Esophagus muscularis mucosa (tissue), 4 donors: ENCODE measurements at regions not wholly inside any gene's neighbourhood (a gene's known extent, or its start where the extent isn't known, plus 50 kb on each side); places are given as distances from the start of the nearest gene placed in this dataset.

Experiments used
- DNase-seq: peaks from one replicate; pipeline ENCODE4 v3.0.0-alpha.2; 2017; ENCODE audit errors: extremely low spot score
- H3K27ac ChIP-seq, 4 donors: fragments of 200-600 bp; sonication (generic); replicated peaks in 1 of 4; 1 replicate in 3 of 4; 2 replicates in 1 of 4; pipeline ENCODE4 v1.5.1; 2016 to 2019; ENCODE audit warnings: mild to moderate bottlenecking in 1 of 4
- H3K27me3 ChIP-seq, 4 donors: fragments of 200-600 bp; sonication (generic); one replicate each; pipeline versions ENCODE4 v1.5.1 to v1.6.0; 2016 to 2019
- H3K36me3 ChIP-seq, 4 donors: fragments of 200-600 bp; sonication (generic); one replicate each; pipeline ENCODE4 v1.5.1; 2016 to 2019
- H3K4me1 ChIP-seq, 4 donors: fragments of 200-600 bp; sonication (generic); one replicate each; pipeline ENCODE4 v1.5.1; 2016 to 2019
- H3K4me3 ChIP-seq, 4 donors: fragments of 200-600 bp; sonication (generic); 1 replicate in 2 of 4; 2 replicates in 2 of 4; pipeline ENCODE4 v1.5.1; 2016 to 2019; ENCODE audit warnings: mild to moderate bottlenecking in 4 of 4, moderate library complexity in 1 of 4
- H3K9me3 ChIP-seq, 4 donors: fragments of 200-600 bp; sonication (generic); 1 replicate in 3 of 4; 2 replicates in 1 of 4; pipeline ENCODE4 v1.5.1; 2016 to 2019
- EP300 ChIP-seq: sonication (generic); formaldehyde crosslinking; IDR thresholded peaks from one replicate; pipeline ENCODE4 v1.6.1; 2017; ENCODE audit warnings: antibody characterized with exemption
- POLR2A ChIP-seq: fragments of 450-650 bp; IDR thresholded peaks from one replicate; pipeline ENCODE4 v1.6.1; 2017; ENCODE audit warnings: antibody characterized with exemption, moderate library complexity, mild to moderate bottlenecking, low read depth
- POLR2AphosphoS5 ChIP-seq, 2 donors: sonication (generic); formaldehyde crosslinking; IDR thresholded peaks; one replicate each; pipeline ENCODE4 v1.6.1; 2017; ENCODE audit warnings: antibody characterized with exemption in 2 of 2
- WGBS: methylation state at CpG from one replicate; pipeline ENCODE4 v1.1.5; 2018; 5-methylcytosine and 5-hydroxymethylcytosine counted together
- intact Hi-C: fragments of 100-400 bp; cut with DNase I; formaldehyde crosslinking; loops from one replicate; pipeline ENCODE4 v1.15.1; 2023
- TF ChIP-seq, protein P1 (sequence below), 3 experiments: fragments of 200-600 bp in 2 of 3; fragments of 450-650 bp in 1 of 3; sonication (generic) in 2 of 3; IDR thresholded peaks; one replicate each; pipeline ENCODE4 v1.5.1; 2017 to 2019; ENCODE audit warnings: antibody characterized with exemption in 3 of 3, mild to moderate bottlenecking in 2 of 3, moderate library complexity in 1 of 3

DNA sequence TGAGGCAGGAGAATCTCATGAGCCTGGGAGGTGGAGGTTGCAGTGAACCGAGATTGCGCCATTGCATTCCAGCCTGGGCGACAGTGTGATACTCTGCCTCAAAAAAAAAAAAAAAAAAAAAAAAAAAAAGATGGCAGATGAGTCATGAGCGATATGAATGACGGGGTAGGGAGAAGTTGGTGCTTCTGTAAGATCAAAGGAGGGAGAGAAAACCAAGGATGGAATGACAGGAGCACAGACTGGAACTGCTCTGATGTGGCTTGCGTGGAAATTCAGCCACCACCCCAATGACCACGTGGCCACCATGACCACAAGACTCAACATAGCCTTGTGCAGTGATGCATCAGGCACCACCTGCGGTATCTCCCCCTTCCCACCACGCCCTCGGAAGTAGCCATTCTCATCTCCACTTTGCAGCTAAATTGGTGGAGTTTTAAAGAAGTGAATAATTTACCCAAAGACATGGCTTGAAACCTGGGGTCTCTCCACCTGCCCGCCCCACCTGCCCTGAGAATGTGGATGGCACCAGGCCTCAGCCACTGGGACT is 96.0 kb downstream of the ACKR3 start:
- peaks cover 21 to 38% (median 34%) of the 10 kb centered on the region in 4 donors for H3K4me1 ChIP-seq
- H3K27ac ChIP-seq: no peak overlapping the region
- peak; percentile 53 for DNase-seq
- TF ChIP-seq POLR2AphosphoS5 (IDR thresholded peaks at IDR 0.05): no peak
- no peak for TF ChIP-seq POLR2A
- no peak for TF ChIP-seq EP300
- TF ChIP-seq, protein P1, sequence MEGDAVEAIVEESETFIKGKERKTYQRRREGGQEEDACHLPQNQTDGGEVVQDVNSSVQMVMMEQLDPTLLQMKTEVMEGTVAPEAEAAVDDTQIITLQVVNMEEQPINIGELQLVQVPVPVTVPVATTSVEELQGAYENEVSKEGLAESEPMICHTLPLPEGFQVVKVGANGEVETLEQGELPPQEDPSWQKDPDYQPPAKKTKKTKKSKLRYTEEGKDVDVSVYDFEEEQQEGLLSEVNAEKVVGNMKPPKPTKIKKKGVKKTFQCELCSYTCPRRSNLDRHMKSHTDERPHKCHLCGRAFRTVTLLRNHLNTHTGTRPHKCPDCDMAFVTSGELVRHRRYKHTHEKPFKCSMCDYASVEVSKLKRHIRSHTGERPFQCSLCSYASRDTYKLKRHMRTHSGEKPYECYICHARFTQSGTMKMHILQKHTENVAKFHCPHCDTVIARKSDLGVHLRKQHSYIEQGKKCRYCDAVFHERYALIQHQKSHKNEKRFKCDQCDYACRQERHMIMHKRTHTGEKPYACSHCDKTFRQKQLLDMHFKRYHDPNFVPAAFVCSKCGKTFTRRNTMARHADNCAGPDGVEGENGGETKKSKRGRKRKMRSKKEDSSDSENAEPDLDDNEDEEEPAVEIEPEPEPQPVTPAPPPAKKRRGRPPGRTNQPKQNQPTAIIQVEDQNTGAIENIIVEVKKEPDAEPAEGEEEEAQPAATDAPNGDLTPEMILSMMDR (IDR thresholded peaks at IDR 0.05): no peak
- H3K4me3 ChIP-seq: no peak overlapping the region
- WGBS: 88% methylated on average over 11 of the region's 11 CpGs
- no peaks in the 10 kb centered on the region for H3K36me3 ChIP-seq
- H3K9me3 ChIP-seq: peaks cover 0 to 12% (median 5%) of the 10 kb centered on the region in 4 donors
- intact Hi-C loops: no loop called here
- H3K27me3 ChIP-seq: no peaks in the 10 kb centered on the region

DNA sequence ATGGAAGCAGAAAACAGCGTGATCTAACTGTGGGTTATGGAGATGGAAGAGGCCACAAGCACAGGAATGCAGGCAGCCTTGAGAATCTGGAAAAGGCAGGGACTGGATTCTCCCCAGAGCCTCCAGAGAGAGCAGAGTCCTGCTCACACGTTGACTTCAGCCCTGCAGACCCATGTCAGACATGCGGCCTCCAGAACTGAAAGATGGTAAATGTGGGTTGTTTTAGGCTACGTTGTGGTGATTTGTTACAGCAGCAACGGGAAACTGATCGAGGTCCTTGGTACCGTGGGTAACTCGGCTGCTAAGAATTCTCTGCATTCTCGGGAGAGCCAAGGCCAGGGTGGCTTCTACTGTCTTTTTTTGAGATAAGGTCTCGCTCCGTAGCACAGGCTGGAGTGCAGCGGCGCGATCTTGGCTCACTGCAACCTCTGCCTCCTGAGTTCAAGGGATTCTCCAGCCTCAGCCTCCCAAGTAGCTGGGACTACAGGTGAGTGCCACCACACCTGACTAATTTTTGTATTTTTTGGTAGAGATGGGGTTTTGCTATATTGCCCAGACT is 97.1 kb downstream of the ACKR3 start:
- H3K27ac ChIP-seq: no peak overlapping the region
- DNase-seq: peak; percentile 55
- H3K27me3 ChIP-seq: no peaks in the 10 kb centered on the region
- no peak overlapping the region for H3K4me3 ChIP-seq
- WGBS: 97% methylated on average over 12 of the region's 14 CpGs
- no peak for TF ChIP-seq POLR2A
- TF ChIP-seq EP300: no peak
- peaks cover 0 to 12% (median 5%) of the 10 kb centered on the region in 4 donors for H3K9me3 ChIP-seq
- intact Hi-C loops: no loop called here
- H3K36me3 ChIP-seq: no peaks in the 10 kb centered on the region
- peaks cover 10 to 28% (median 23%) of the 10 kb centered on the region in 4 donors for H3K4me1 ChIP-seq

DNA sequence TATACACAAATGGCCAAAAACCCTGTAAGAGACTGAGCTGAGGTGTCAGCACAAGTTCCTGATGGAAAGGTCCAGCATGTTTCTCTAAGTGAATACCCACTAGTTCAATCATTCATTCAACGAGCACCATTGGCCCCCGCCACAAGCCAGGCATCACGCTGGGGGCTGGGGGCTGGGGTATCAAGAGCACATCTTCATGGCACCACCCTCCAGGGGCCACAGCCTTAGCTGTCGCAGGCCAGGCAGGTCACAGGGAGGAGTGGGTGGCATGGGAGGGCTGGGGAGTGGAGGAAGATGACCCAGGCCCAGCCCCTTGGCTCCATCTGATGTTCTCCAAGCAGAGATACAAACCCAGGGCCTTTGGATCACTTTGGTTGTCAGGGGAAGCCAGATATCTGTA is 97.9 kb downstream of the ACKR3 start:
- H3K36me3 ChIP-seq: no peaks in the 10 kb centered on the region
- peaks cover 9 to 20% (median 17%) of the 10 kb centered on the region in 4 donors for H3K4me1 ChIP-seq
- H3K27me3 ChIP-seq: no peaks in the 10 kb centered on the region
- H3K4me3 ChIP-seq: no peak overlapping the region
- 100% methylated on average over 1 of the region's 4 CpGs for WGBS
- intact Hi-C loops: no loop called here
- H3K9me3 ChIP-seq: peaks cover 0 to 12% (median 5%) of the 10 kb centered on the region in 4 donors
- H3K27ac ChIP-seq: no peak overlapping the region
- TF ChIP-seq EP300: no peak
- TF ChIP-seq, protein P1 (IDR thresholded peaks at IDR 0.05): no peak
- no peak for TF ChIP-seq POLR2A
- TF ChIP-seq POLR2AphosphoS5 (IDR thresholded peaks at IDR 0.05): no peak
- peak; percentile 89 for DNase-seq

DNA sequence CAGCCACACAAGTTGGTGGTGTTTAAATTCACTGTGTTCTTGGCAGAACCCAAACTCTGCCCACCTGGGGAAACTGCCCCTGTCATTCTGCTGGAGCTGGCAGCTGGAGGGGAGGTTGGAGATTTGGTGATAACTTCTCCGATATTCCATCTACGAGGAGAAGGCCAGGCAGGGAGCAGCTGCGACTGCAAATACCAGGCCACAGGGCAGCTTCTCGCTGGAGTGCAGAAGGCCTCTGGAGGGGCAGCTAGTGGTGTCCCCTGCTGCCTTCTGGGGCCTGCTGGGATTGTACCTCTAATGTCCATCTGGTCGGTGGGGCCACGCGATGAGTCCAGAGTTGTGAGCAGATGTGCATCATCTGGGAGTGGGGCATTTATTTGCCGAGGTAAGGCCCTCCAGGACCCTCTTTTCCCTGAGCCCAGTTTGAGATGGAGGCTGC is 98.9 kb downstream of the ACKR3 start:
- Histone ChIP-seq H3K9me3 (peaks cover 0 to 12% (median 5%) of the 10 kb centered on the region in 4 donors), H3K4me1 (peaks cover under 1 to 9% (median 7%) of the 10 kb centered on the region in 4 donors), H3K4me3 (no peak overlapping the region), H3K36me3 (no peaks in the 10 kb centered on the region), H3K27me3 (no peaks in the 10 kb centered on the region), H3K27ac (no peak overlapping the region)
- TF ChIP-seq POLR2AphosphoS5 (IDR thresholded peaks at IDR 0.05): no peak
- TF ChIP-seq POLR2A: no peak
- TF ChIP-seq, protein P1 (IDR thresholded peaks at IDR 0.05): no peak
- no peak for TF ChIP-seq EP300
- peak; percentile 68 for DNase-seq
- 91% methylated on average over 8 of the region's 8 CpGs for WGBS
- intact Hi-C loops: no loop called here

DNA sequence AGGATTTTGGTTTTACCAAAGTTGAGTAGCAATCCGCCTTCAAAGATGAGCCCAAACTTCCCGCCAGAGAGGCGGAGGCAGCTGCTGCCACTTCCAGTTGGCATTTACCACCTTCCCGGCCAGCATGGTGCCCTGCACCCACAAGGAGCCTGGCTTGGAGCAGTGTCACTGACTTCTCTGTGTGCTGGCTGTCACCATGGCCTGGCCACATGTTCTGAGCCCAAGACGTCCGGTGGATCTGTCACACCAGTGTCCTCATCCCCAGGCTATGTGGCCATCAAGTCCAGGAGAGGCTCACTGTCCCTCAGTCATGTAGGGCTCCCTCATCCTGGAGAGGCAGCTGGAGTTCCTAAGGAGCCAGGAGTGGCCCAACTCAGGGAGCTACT is 100.6 kb downstream of the ACKR3 start:
- H3K27ac ChIP-seq: peak overlapping the region; percentile 37 to 59 (median 44)
- 85% methylated on average over 6 of the region's 6 CpGs for whole genome bisulfite sequencing
- intact Hi-C loops: no loop called here

More for the DNA sequence above, 100.6 kb downstream of the ACKR3 start:
- peak; percentile 88 for DNase-seq
- TF ChIP-seq, protein P1 (IDR thresholded peaks at IDR 0.05): no peak
- TF ChIP-seq POLR2AphosphoS5 (IDR thresholded peaks at IDR 0.05): no peak
- no peak for TF ChIP-seq POLR2A
- no peak for TF ChIP-seq EP300
- Histone ChIP-seq H3K9me3 (peaks cover 0 to 12% (median 5%) of the 10 kb centered on the region in 4 donors), H3K4me1 (peaks cover 0 to 11% (median under 1%) of the 10 kb centered on the region in 4 donors), H3K27me3 (no peaks in the 10 kb centered on the region), H3K4me3 (no peak overlapping the region), H3K36me3 (no peaks in the 10 kb centered on the region)
